ENCODE measurements at regions not wholly inside any gene's neighbourhood (a gene's known extent, or its start where the extent isn't known, plus 50 kb on each side); places are given as distances from the start of the nearest gene placed in this dataset.

DNA sequence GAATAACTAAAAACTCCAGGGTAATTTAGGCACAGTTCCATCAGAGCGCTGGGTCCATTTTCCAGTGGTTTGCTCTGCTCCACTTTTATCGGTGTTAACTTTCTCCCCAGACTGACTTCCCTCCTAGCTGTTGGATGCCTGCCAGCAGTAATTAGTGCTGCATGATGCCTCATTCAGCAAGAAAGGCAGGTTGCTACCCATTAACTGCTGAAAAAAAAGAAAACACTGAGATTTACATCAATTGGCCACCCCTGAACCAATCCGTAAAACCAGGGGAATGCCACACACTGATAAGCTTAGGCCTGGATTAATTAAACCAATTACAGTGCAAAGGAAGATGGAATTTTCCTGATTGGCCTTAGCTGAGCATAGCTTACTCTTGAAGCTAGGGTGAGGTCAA is 182.4 kb upstream of the CXXC4 start:
- DNase-seq (ENCODE audit: low read depth in 2 of 2): no peak

DNA sequence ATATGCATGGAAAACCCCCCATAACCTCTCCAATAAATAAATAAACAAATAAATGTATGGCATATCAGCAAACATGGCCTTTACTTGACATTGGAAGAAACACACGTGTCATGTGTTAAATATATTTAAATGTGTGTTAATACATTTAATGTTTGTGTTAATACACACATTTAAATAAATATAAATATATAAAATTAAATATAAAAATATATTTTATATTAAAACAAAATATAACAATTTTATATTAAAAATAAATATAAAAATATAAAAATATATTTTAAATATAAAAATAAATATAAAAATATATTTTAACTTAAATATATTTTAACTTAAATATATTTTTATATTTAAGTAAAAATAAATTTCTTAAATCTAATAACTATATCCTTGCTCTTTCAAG is 187.6 kb upstream of the CXXC4 start:
- DNase-seq (ENCODE audit: low read depth in 2 of 2): no peak

DNA sequence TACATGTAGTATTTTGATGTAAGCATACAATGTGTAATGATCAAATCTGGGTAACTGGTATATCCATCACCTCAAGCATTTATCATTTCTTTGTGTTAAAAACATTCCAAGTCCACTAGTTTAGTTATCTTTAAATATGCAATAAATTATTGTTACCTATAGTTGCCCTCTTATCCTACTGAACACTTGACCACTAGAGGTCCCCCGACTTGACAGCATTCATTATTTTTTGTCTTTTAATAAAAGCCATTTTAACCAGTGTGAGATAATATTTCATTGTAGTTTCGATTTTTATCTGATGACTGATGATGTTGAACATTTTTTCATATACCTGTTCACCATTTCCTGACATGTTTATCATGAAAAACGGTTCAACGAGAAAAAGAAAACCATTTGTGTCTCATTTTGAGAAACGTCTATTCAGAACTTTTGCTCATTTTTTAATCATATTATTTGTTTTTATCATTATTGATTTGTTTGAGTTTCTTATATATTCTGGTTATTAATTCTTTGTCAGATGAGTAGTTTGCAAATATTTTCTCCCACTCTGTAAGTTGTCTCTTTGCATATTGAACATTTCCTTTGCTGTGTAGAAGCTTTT is 199.0 kb upstream of the CXXC4 start:
- DNase-seq (ENCODE audit: low read depth in 2 of 2): no peak

DNA sequence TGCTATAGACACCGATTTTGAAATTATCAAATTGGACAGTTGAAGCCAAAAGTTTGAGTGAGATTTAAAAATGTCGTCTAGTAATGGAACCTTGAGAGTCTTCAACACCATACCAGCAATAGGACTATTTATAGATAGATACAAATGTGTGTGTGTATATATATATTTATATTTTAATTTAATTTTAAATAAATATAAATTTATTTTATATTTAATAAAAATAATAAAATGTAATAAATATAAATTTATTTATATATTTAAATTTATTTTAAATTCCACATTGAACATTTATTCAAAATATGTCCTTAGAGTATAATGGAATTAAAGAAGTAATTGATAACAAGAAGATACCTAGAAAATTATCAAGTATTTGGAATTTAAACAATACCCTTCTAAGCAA is 221.9 kb upstream of the CXXC4 start:
- DNase-seq (ENCODE audit: low read depth in 2 of 2): no peak

DNA sequence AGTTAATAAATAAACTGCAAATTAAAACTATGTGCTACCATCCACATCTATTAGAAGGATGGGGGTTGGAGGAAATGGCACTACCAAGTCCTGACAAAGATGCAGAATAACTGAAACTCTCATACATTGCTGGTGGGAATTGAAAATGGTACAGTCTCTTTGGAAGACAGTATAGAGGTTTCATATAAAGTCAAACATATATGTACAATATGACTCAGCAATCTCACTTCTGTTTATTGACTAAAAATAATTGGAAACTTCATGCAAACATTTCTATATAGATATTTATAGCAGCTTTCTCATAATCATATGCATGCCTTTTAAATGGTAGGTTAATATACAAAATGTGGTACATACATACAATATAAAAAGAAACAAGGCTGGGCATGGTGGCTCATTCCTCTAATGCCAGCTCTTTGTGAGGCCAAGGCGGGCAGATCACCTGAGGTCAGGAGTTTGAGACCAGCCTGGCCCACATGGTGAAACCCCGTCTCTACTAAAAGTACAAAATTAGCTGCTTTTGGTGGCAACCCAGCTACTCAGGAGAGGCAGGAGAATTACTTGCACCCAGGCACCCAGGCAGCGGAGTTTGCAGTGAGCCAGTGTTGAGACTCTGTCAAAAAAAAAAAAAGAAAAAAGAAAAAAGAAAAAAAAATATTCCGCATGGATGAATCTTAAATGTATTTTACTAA is 225.0 kb upstream of the CXXC4 start:
- DNase-seq (ENCODE audit: low read depth in 2 of 2): no peak

DNA sequence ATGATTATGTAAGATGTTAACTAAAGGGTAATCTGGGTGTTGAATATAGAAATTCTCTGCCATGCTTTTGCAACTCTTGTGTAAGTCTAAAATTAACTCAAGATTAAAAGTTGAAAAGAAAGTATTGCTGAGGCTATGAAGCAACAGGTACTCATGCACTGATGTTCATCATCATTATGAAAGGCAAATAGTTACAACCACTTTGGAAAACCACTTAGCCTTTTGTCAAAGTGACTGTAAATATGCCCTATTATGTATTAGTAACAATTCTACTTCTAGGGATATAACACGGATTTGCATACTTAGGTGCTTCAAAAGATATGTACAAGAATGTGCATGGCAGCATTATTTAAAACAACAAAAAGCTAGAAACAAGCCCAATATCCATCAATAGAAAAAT is 227.8 kb upstream of the CXXC4 start:
- DNase-seq (ENCODE audit: low read depth in 2 of 2): no peak

DNA sequence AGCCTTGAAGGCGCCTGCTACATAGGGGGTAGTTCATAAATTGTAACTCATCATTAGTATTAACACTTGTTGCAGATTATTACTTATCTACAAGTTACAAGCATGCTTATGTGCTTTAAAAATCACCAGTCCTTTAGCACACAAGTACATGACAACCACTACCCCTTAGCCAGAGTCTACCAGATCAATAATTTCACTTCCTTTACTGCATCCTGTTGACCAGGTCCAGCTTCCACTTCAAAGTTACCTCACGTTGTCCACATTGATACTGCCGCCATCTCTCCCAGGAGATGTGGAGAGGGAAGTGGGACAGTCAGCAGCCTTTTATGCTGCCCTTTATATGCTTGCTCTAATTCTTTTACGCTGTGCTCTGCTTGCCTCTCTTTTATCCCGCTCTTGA is 231.3 kb upstream of the CXXC4 start:
- DNase-seq (ENCODE audit: low read depth in 2 of 2): no peak

DNA sequence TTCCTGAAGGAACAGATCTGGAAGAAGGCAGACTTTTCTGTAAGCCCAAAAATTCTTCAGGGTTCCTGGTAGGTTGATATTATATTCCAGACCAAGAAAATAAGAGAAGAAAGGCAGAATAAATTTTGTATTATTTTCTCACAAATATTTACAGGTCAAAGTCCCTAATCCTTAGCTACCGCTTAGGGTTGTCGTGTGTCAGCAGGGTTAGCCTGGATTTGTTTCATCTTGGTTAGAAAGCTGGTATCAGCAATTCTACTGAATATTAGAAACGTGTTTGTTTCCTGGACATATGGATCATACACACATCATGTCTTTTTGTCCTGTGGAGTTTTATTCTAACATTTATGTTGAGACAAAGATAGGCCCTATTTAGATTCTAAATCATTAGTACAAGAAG is 232.9 kb upstream of the CXXC4 start:
- no peak for DNase-seq (ENCODE audit: low read depth in 2 of 2)

DNA sequence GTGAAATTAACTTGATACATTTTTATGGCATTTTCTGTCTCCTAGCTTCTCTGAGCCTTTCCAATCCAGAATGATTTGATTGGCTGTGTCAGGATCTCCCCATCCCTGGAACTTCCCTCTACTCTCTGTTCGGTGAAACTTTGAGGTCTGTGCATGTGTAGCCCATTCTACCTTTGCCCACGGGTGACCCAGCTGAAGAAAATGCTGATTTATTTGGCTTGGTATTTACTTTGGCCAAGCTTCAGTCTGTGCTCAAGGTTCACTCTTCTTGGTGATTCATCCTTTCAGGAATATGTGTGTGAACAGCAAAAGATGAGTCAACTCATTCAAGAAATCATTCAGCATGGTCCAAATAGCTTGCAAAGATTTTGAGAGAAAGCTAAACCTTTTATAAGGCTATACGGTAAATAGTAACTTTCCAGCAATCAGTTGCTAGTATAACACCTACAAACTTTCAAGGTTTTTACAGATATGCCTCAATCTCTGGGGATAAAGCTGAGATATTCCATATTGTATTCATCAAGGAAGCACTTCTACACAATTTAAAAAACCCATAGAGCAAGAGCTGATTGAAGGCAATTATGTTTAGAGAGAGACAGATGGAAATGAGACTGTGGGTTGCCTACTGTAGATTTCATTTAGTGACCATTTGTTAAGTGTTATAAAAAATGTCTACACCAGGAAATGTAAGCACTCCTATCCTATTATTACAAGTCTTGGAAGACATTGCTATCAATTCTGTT is 233.9 kb upstream of the CXXC4 start:
- no peak for DNase-seq (ENCODE audit: low read depth in 2 of 2)

DNA sequence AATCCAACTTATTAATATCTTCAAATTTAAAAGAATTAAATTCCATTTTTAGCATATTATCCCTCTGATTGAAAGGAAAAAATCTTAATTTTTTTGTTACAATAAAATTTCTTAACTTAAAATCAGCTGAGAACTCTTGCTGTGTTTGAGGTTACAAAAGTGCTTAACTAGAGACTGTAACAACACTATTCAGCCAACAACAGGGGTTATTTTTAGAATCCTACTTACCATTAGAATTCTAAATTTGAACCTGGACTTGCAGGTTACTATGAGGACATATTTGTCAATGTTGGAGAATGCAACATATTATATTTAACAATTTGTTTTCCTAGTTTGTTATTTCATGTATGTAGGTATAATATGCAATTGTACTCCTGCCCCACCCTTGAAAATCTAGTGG is 238.1 kb upstream of the CXXC4 start:
- DNase-seq (ENCODE audit: low read depth in 2 of 2): no peak

DNA sequence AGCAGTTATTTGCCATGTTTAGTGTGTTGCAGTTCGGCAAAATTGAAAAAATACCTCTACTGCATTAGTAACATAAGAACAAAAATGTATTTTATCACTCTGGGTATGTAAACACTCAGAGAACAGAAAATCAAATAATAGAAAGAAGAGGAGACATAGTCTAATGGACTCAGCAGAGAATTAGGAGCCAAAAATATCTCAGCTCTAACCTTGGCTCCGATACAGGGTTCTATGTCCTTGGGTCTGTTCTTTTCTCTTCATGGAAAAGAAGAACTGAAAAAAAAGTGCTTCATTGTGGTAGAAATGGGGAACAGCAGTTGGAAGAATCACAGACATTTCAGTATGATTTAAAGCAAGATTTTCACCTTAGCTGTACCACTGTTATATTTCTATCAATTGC is 240.5 kb upstream of the CXXC4 start:
- no peak for DNase-seq (ENCODE audit: low read depth in 2 of 2)

DNA sequence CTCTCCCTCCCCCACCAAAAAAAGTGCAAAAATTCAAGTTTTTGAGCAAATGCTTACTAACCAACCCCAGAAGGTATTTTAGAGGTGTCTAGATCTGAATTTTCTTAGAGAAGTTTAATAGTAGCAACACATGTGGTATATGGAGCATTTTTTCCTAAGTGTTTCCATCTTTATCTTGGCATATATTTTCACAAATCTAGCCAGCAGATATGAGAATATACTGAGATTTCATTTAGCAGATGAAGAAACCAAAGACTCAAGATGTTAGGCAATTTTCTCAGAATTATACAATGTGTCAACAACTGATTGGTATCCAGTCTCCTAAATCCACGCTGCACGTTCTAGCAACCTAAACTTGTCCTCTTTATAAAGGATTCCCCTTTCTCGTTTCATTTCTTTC is 245.5 kb upstream of the CXXC4 start:
- DNase-seq (ENCODE audit: low read depth in 2 of 2): no peak

DNA sequence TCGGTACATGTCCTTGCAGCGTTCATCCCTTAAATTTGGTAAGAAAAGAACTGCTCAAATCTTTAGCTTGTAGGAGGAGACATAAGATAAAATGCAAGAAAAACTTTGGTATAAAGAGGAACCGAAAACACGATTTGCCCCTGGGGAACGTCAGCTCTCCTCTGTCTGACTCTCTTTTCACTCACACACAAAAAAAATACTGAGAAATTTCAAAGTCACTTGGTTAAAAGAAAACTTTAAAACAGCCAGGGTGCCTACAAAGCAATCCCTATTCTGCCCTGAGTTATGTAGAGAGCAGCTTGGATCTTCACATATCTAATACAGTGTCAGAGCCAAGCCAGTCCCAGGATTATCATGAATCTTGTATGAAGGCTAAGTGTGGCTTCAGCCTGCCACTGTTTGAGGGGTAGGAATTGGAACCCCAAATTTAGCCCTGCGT is 248.5 kb upstream of the CXXC4 start:
- DNase-seq (ENCODE audit: low read depth in 2 of 2): no peak

DNA sequence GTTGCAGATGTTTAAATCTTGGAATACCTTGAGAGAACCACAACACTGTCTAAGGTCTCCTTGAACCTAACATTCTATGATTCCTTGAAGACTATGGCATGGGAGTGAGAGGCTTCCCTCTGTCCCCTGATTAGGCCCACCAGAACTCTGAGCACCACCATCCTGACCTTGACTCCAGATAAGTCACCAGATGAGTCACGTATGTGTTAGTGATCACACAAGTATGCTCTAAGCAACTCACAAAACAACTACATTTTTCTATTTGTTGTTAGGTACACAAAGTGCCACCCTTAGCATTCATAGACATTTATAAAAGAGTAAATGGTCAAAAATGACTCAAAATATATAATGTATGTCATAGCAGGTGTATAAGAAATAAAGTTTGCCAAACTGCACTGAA is 252.9 kb upstream of the CXXC4 start:
- DNase-seq (ENCODE audit: low read depth in 2 of 2): no peak

DNA sequence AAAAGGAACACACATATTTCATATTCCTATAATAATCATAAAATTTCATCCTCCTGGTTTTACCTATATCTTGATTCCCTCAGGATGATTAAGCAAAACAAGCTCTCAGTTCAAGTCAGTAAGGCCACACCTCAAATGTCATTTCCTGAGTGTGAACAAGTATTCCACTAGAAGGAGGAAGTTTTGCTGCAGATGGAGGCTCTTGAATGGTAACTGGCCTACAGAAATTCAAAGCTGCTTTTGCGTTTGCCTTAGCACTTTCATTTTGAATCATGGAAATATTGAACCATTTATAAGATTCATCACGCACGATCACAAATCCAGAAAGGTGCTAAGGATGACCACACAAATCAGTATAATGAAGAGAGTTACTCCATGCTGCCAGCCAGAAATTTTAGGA is 254.4 kb upstream of the CXXC4 start:
- DNase-seq (ENCODE audit: low read depth in 2 of 2): no peak

DNA sequence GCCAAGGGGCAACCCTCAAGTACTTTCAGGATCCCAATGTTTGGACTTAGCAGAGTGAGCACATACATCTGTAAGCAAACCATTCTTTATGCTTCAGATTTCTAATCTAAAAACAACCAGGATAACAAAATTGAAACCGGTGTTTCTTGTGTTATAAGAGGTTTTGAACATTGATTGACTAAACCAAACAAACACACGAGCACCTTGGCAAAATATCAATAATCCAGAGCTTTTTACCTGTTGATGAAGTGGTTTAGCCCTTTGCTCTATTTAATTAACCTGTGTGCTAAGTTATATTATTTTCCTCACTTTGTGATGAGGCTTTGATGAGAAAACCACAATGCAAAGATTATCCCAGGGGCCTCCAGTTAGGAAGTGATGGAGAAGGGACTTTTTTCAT is 255.3 kb upstream of the CXXC4 start:
- no peak for DNase-seq (ENCODE audit: low read depth in 2 of 2)

DNA sequence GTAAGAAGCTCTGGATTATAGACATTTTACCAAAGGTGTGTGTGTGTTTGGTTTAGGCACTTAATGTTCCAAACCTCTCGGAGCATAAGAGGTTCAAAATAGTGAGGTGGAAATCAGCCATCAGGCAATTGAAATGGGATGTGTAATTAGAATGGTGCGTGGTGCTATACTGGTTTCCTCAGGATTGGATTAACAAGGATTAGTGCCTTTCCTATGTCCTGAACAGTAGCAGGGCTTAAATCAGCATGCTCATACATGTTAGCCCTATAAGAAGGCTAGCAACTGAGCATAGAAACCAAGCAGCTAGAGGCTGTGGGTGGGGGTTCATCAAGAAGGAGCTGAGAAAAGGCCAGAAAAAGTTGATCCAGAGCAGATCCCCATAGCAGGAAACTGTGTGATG is 256.8 kb upstream of the CXXC4 start:
- DNase-seq (ENCODE audit: low read depth in 2 of 2): no peak

DNA sequence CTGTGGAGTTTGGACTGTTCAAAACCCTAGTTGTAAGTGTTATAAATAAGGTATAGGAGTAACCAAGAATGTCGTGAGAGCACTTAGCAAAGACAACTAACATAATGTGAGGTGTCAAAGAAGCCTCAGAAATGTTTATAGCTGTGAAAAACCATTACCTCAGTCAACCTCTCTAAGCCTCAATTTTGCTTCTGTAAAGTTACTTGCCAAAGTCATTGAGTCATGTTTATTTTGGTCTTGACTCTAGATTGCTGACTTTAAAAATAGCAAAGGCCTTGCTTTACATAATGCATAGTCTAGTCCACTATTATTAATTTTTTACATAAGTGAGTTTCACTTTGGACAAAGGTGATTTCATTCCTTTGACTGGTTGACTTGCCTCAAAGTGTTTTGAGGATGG is 257.6 kb upstream of the CXXC4 start:
- no peak for DNase-seq (ENCODE audit: low read depth in 2 of 2)

DNA sequence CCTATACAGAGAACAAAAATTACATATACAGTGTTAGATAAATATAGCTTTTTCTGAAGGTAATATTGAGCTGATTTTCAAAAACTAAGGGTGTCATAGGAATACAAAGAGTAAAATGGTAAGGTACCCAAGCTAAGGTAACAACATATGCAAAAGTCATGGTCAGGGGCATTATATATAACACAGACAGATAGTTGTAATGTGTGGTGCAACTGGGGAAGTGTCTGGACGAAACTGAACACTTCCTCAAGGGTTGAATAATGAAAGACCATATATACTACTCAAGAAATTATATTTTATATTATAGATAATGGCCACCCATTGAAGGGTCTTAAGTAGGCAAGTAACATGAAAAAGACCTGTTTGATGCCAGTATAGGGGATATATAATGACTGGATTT is 262.1 kb upstream of the CXXC4 start:
- no peak for DNase-seq (ENCODE audit: low read depth in 2 of 2)

DNA sequence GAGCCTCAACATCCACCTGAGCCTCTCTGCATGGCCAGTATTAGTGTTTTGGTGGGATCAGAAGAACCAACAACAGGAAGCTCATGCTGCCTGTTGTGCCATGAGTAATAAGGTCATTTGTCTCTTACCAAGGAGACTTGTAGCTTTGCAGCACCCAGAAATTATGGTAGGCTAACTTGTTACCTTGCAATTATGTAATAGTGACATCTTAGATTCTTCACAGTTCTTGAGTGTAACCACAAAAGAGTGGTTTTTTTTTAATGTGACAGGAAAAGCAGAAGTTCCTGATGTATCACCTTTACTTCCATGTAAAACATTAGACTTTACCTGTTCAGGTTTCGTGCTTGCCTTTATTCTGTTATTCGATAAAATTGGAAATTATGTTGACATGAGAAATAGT is 263.9 kb upstream of the CXXC4 start:
- no peak for DNase-seq (ENCODE audit: low read depth in 2 of 2)

DNA sequence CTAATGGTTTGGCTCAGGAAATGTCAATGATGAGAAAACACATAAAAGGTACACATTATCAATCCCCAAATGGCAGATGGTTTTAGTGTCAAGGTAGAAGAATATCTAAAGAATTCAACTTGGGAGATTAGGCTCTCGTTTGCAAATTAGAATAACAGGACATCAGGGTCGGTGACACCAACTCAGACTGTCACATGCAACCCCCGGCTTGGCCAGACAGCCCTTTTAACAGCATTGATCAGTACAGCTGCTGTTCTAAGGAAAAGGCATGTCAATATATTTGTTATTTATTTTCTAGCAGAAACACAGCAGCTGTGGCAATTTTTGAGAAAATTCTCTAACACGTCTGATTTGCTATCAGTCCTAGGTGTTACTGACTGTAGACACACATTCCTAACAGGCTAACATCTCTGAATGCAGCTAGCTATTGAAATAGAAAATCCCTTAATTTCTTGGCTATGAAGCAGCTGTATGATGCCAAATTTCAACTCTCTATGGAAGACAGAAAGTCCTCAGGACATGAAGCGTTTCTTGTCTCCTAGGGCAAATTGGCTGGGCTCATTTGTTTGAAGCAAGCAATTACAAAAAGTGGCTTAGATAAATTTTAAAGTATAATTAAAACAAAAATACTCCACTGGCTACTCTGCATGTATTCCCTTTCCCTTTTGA is 269.0 kb upstream of the CXXC4 start:
- no peak for DNase-seq (ENCODE audit: low read depth in 2 of 2)

DNA sequence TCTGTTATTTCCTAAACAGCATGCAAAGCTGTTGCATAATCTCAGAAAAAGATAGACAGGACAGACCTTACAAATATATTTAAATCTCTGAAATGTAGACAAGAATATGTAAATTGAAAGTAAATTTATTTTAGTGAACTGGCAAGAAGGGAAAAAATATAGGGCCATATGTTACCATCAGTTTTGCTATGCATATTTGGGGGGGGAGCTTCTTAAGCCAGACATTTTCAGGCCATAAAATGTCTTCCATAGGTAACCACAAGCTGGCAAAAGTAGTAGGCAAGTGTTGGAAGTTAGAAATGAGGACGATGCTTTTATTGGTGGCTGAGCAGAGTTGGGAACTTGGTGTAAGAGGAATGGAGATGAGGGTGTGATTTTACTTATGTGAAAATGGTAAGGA is 272.0 kb upstream of the CXXC4 start:
- no peak for DNase-seq (ENCODE audit: low read depth in 2 of 2)

DNA sequence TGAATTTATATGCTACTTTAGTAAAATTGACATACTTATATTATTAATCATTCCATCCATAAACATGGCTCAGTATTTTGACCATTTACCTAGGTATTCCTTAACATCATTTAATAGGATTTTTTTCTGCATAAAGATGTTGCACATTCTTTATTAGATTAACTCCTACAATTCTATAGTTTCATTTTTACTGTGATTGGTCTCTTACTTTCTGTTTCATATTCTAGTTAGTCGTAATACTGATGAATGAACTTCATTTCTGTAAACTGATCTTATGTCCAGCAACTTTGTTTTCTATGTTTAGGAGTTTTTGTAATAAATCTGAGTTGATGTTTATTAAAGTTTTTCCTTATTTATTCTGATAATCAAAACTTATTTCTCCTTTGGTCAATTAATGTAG is 278.2 kb upstream of the CXXC4 start:
- no peak for DNase-seq (ENCODE audit: low read depth in 2 of 2)
